ENCODE measurements at regions not wholly inside any gene's neighbourhood (a gene's known extent, or its start where the extent isn't known, plus 50 kb on each side); places are given as distances from the start of the nearest gene placed in this dataset.

GRCh38 chr14:96722736-96723135 is 74.4 kb upstream of the VRK1 start:
- intact Hi-C loops (cut with micrococcal nuclease): no loop called here
- Mint-ChIP-seq H3K27ac (ENCODE audit: low read depth, unreplicated experiment) (no peak overlapping the region), H3K27me3 (ENCODE audit: insufficient read depth, unreplicated experiment) (peaks cover 18% of the 10 kb centered on the region), H3K36me3 (ENCODE audit: insufficient read depth, unreplicated experiment) (no peaks in the 10 kb centered on the region), H3K4me1 (ENCODE audit: insufficient read depth, unreplicated experiment) (no peaks in the 10 kb centered on the region), H3K4me3 (ENCODE audit: unreplicated experiment) (no peak overlapping the region), H3K9me3 (ENCODE audit: unreplicated experiment) (no peaks in the 10 kb centered on the region)
- no peak for DNase-seq (ENCODE audit: unreplicated experiment)
- no peak for TF ChIP-seq CTCF (IDR thresholded peaks at IDR 0.05; ENCODE audit: unreplicated experiment)
- BruUV-seq (replicated peaks): no TSS peak
- POLR2A ChIA-PET: no interaction called here
- CTCF ChIA-PET: no interaction called here

GRCh38 chr14:96723946-96724345 is 73.2 kb upstream of the VRK1 start:
- no peaks in the 10 kb centered on the region for H3K4me1 Mint-ChIP-seq (ENCODE audit: insufficient read depth, unreplicated experiment)
- no peak overlapping the region for H3K4me3 Mint-ChIP-seq (ENCODE audit: unreplicated experiment)
- intact Hi-C loops (cut with micrococcal nuclease): no loop called here
- H3K27me3 Mint-ChIP-seq (ENCODE audit: insufficient read depth, unreplicated experiment): peaks cover 29% of the 10 kb centered on the region
- no peak for DNase-seq (ENCODE audit: unreplicated experiment)
- no peaks in the 10 kb centered on the region for H3K36me3 Mint-ChIP-seq (ENCODE audit: insufficient read depth, unreplicated experiment)
- no peak for TF ChIP-seq CTCF (IDR thresholded peaks at IDR 0.05; ENCODE audit: unreplicated experiment)
- no peaks in the 10 kb centered on the region for H3K9me3 Mint-ChIP-seq (ENCODE audit: unreplicated experiment)
- CTCF ChIA-PET: interaction anchor here (1.0 kb wide), 1 partner anchor 18 kb away, joined by 3 read pairs; no protein-coding TSS in a partner anchor
- BruUV-seq (replicated peaks): no TSS peak
- no peak overlapping the region for H3K27ac Mint-ChIP-seq (ENCODE audit: low read depth, unreplicated experiment)
- POLR2A ChIA-PET: no interaction called here

- DNase-seq (ENCODE audit: unreplicated experiment): no peak
- Mint-ChIP-seq H3K4me1 (ENCODE audit: insufficient read depth, unreplicated experiment) (no peaks in the 10 kb centered on the region), H3K9me3 (ENCODE audit: unreplicated experiment) (no peaks in the 10 kb centered on the region), H3K27ac (ENCODE audit: low read depth, unreplicated experiment) (no peak overlapping the region), H3K4me3 (ENCODE audit: unreplicated experiment) (no peak overlapping the region), H3K36me3 (ENCODE audit: insufficient read depth, unreplicated experiment) (no peaks in the 10 kb centered on the region), H3K27me3 (ENCODE audit: insufficient read depth, unreplicated experiment) (peaks cover 42% of the 10 kb centered on the region)
- POLR2A ChIA-PET: interaction anchor here (0.6 kb wide), 1 partner anchor 142 kb away, joined by 4 read pairs; no protein-coding TSS in a partner anchor
- no TSS peak for BruUV-seq (replicated peaks)
- intact Hi-C loops (cut with micrococcal nuclease): no loop called here
- CTCF ChIA-PET: no interaction called here
- TF ChIP-seq CTCF (IDR thresholded peaks at IDR 0.05; ENCODE audit: unreplicated experiment): no peak
Measured at GRCh38 chr14:96725232-96725631, 72.0 kb upstream of the VRK1 start.

GRCh38 chr14:96727073-96727472 is 70.1 kb upstream of the VRK1 start:
- Mint-ChIP-seq H3K27ac (ENCODE audit: low read depth, unreplicated experiment) (no peak overlapping the region), H3K9me3 (ENCODE audit: unreplicated experiment) (no peaks in the 10 kb centered on the region), H3K36me3 (ENCODE audit: insufficient read depth, unreplicated experiment) (no peaks in the 10 kb centered on the region), H3K4me3 (ENCODE audit: unreplicated experiment) (no peak overlapping the region), H3K4me1 (ENCODE audit: insufficient read depth, unreplicated experiment) (no peaks in the 10 kb centered on the region), H3K27me3 (ENCODE audit: insufficient read depth, unreplicated experiment) (peaks cover 60% of the 10 kb centered on the region)
- CTCF ChIA-PET: interaction anchor here (0.9 to 1.5 kb wide), 2 partner anchors 9 to 13 kb away, joined by 4 to 5 read pairs; no protein-coding TSS in a partner anchor
- intact Hi-C loops (cut with micrococcal nuclease): no loop called here
- POLR2A ChIA-PET: no interaction called here
- no peak for TF ChIP-seq CTCF (IDR thresholded peaks at IDR 0.05; ENCODE audit: unreplicated experiment)
- BruUV-seq (replicated peaks): no TSS peak
- DNase-seq (ENCODE audit: unreplicated experiment): no peak
